Panc1 (cell line): ENCODE measurements at regions not wholly inside any gene's neighbourhood (a gene's known extent, or its start where the extent isn't known, plus 50 kb on each side); places are given as distances from the start of the nearest gene placed in this dataset.

Experiments used
- ATAC-seq: fragments of 200-7000 bp; cut with Tn5 transposase; 2 replicates; pipeline ENCODE4 v1.9.1; 2020; ENCODE audit warnings: mild to moderate bottlenecking, moderate library complexity
- BruUV-seq: library from RNA; stranded (reverse); fragments of 400-500 nt; replicated peaks from 2 replicates; lab custom pipeline; 2021; lab: Mats Ljungman, UMichigan
- CTCF ChIA-PET: fragments of 300-600 bp; sonication (Branson Sonifier 250); formaldehyde crosslinking; loops from one replicate; lab custom pipeline; 2022; ENCODE audit warnings: antibody characterized with exemption; lab: Charles Lee
- POLR2A ChIA-PET: fragments of 300-600 bp; sonication (Branson Sonifier 250); formaldehyde crosslinking; loops from one replicate; lab custom pipeline; 2022; ENCODE audit warnings: antibody characterized with exemption; lab: Charles Lee
- DNase-seq: peaks from one replicate; pipeline ENCODE4 v3.0.0-alpha.2; 2010; ENCODE audit warnings: low read depth, low spot score
- H3K27ac ChIP-seq: 2 replicates; pipeline ENCODE4 v1.5.1; 2011; ENCODE audit warnings: mild to moderate bottlenecking, low read length, inconsistent platforms
- H3K27me3 ChIP-seq: fragments of 200-500 bp; sonication (Bioruptor generic); 2 replicates; pipeline ENCODE4 v1.6.0; 2014; ENCODE audit warnings: low read length, inconsistent platforms; ENCODE audit not compliant: control insufficient read depth, insufficient read depth
- H3K36me3 ChIP-seq: fragments of 200-500 bp; sonication (Bioruptor generic); 2 replicates; pipeline ENCODE4 v1.5.1; 2014; ENCODE audit warnings: inconsistent platforms, mild to moderate bottlenecking, low read length, moderate library complexity; ENCODE audit not compliant: control insufficient read depth, insufficient read depth
- H3K4me1 ChIP-seq: 2 replicates; pipeline ENCODE4 v1.5.1; 2011; ENCODE audit warnings: inconsistent platforms, mild to moderate bottlenecking, low read length, moderate library complexity; ENCODE audit not compliant: control insufficient read depth, insufficient read depth
- H3K4me3 ChIP-seq, 2 experiments: 2 replicates each; pipeline ENCODE4 v1.5.1; 2011 to 2012; ENCODE audit warnings: low read depth in 2 of 2, low read length in 2 of 2, mild to moderate bottlenecking in 2 of 2, inconsistent platforms in 1 of 2, moderate library complexity in 1 of 2
- H3K9me3 ChIP-seq: fragments of 200-500 bp; sonication (Bioruptor generic); 2 replicates; pipeline ENCODE4 v1.5.1; 2014; ENCODE audit warnings: low read depth, mild to moderate bottlenecking, inconsistent platforms, low read length, moderate library complexity; ENCODE audit not compliant: control insufficient read depth, insufficient read depth
- POLR2AphosphoS5 ChIP-seq: IDR thresholded peaks from 2 replicates; pipeline ENCODE4 v1.6.1; 2012; ENCODE audit warnings: mild to moderate bottlenecking, low read depth, low read length, moderate library complexity
- REST ChIP-seq, 2 experiments: IDR thresholded peaks; 2 replicates each; pipeline ENCODE4 v1.6.1; 2011 to 2012; ENCODE audit warnings: low read depth in 2 of 2, control low read depth in 1 of 2, low read length in 1 of 2, mild to moderate bottlenecking in 1 of 2, moderate library complexity in 1 of 2; ENCODE audit not compliant: insufficient read depth in 1 of 2
- SIN3A ChIP-seq: IDR thresholded peaks from 2 replicates; pipeline ENCODE4 v1.6.1; 2012; ENCODE audit warnings: low read depth, mild to moderate bottlenecking, low read length, moderate library complexity, borderline replicate concordance; ENCODE audit not compliant: insufficient read depth
- TCF7L2 ChIP-seq: IDR thresholded peaks from 2 replicates; pipeline ENCODE4 v1.6.1; 2011; ENCODE audit warnings: mild to moderate bottlenecking, low read depth, low read length, inconsistent platforms
- in situ Hi-C: cut with HindIII; loops from 2 replicates; pipeline ENCODE4 v1.10.0; 2016; ENCODE audit warnings: low sequenced_read_pairs, low pct_unique_long_range_greater_than_20kb
- intact Hi-C: fragments of 100-400 bp; cut with micrococcal nuclease; formaldehyde crosslinking; loops from one replicate; pipeline ENCODE4 v1.10.0; 2022; ENCODE audit not compliant: unreplicated experiment
- TF ChIP-seq, protein P1 (sequence below): fragments of 450-650 bp; IDR thresholded peaks from 2 replicates; pipeline ENCODE4 v1.5.1; 2017; ENCODE audit warnings: mild to moderate bottlenecking

GRCh38 chr12:43107026-43107775 lies 444.8 kb downstream of the ADAMTS20 start:
- no TSS peak for BruUV-seq
- POLR2A ChIA-PET, result no interaction called here

GRCh38 chr12:43106355-43106754 lies 445.6 kb downstream of the ADAMTS20 start:
- H3K9me3 ChIP-seq, result 0 out of 2 replicates have a peak, but pooled peaks cover 3% of the 10 kb centered on the region
- no TSS peak for BruUV-seq
- no peak for ATAC-seq
- CTCF ChIA-PET, result no interaction called here
- intact Hi-C loops, result no loop called here
- POLR2A ChIA-PET, result no interaction called here
- no peaks in the 10 kb centered on the region for H3K27me3 ChIP-seq
- in situ Hi-C loops, result no loop called here
- no peak for DNase-seq
- H3K36me3 ChIP-seq, result no peaks in the 10 kb centered on the region
- H3K4me1 ChIP-seq, result no peaks in the 10 kb centered on the region
- TF ChIP-seq, protein P1, sequence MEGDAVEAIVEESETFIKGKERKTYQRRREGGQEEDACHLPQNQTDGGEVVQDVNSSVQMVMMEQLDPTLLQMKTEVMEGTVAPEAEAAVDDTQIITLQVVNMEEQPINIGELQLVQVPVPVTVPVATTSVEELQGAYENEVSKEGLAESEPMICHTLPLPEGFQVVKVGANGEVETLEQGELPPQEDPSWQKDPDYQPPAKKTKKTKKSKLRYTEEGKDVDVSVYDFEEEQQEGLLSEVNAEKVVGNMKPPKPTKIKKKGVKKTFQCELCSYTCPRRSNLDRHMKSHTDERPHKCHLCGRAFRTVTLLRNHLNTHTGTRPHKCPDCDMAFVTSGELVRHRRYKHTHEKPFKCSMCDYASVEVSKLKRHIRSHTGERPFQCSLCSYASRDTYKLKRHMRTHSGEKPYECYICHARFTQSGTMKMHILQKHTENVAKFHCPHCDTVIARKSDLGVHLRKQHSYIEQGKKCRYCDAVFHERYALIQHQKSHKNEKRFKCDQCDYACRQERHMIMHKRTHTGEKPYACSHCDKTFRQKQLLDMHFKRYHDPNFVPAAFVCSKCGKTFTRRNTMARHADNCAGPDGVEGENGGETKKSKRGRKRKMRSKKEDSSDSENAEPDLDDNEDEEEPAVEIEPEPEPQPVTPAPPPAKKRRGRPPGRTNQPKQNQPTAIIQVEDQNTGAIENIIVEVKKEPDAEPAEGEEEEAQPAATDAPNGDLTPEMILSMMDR, result no peak
- no peak overlapping the region; the same call in 1 of the 2 replicates for H3K27ac ChIP-seq
- H3K4me3 ChIP-seq, result no peak overlapping the region

More at GRCh38 chr12:43107026-43107775, 444.8 kb downstream of the ADAMTS20 start:
- CTCF ChIA-PET, result interaction anchor here (0.7 kb wide), 1 partner anchor 10 kb away, joined by 7 read pairs; no protein-coding TSS in a partner anchor
- no peak for DNase-seq
- H3K4me1 ChIP-seq, result no peaks in the 10 kb centered on the region
- intact Hi-C loops (no loop called here), in situ Hi-C loops (no loop called here)
- no peak overlapping the region for H3K4me3 ChIP-seq
- H3K36me3 ChIP-seq, result no peaks in the 10 kb centered on the region
- TF ChIP-seq, protein P1, result no peak
- TF ChIP-seq POLR2AphosphoS5, result no peak
- no peak overlapping the region for H3K27ac ChIP-seq
- H3K27me3 ChIP-seq, result no peaks in the 10 kb centered on the region
- no peak for ATAC-seq
- 0 out of 2 replicates have a peak, but pooled peaks cover 3% of the 10 kb centered on the region for H3K9me3 ChIP-seq

- no peak overlapping the region for H3K4me3 ChIP-seq
- 0 out of 2 replicates have a peak, but pooled peaks cover 3% of the 10 kb centered on the region for H3K9me3 ChIP-seq
- H3K27me3 ChIP-seq, result no peaks in the 10 kb centered on the region
- no TSS peak for BruUV-seq
- in situ Hi-C loops (no loop called here), intact Hi-C loops (no loop called here)
- H3K4me1 ChIP-seq, result no peaks in the 10 kb centered on the region
- no peaks in the 10 kb centered on the region for H3K36me3 ChIP-seq
- ATAC-seq (no peak), DNase-seq (no peak)
- H3K27ac ChIP-seq, result no peak overlapping the region
- ChIA-PET POLR2A (no interaction called here), CTCF (no interaction called here)
- TF ChIP-seq SIN3A (no peak), TCF7L2 (no peak), POLR2AphosphoS5 (no peak), REST (IDR thresholded peaks at IDR 0.05; ENCODE audit: insufficient read depth in 1 of 2, low read depth in 2 of 2, low read length in 1 of 2) (no peak)
- TF ChIP-seq, protein P1, result no peak
Measured at GRCh38 chr12:43105426-43105981, 446.5 kb downstream of the ADAMTS20 start.
